ENCODE measurements at regions not wholly inside any gene's neighbourhood (a gene's known extent, or its start where the extent isn't known, plus 50 kb on each side); places are given as distances from the start of the nearest gene placed in this dataset.

DNA sequence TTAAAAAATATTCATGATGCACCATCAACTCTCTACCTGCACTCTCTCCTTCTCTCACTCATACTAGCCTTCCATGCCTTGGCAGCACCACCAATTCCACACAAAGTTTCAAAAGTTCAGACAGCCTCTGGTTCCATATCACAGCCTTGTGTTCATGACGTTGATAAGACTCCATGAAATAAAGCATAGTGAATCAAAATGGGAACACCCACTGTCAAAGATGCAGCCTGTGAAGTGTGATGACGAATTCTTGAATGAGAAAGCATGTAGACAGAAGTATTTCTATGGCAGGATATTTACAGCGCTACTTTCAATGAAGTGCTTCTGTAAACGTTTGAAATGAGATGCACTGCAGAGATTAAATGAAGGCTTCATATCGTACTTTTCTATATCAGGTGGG is 77.3 kb upstream of the FERMT1 start:
- TF ChIP-seq, protein P1, sequence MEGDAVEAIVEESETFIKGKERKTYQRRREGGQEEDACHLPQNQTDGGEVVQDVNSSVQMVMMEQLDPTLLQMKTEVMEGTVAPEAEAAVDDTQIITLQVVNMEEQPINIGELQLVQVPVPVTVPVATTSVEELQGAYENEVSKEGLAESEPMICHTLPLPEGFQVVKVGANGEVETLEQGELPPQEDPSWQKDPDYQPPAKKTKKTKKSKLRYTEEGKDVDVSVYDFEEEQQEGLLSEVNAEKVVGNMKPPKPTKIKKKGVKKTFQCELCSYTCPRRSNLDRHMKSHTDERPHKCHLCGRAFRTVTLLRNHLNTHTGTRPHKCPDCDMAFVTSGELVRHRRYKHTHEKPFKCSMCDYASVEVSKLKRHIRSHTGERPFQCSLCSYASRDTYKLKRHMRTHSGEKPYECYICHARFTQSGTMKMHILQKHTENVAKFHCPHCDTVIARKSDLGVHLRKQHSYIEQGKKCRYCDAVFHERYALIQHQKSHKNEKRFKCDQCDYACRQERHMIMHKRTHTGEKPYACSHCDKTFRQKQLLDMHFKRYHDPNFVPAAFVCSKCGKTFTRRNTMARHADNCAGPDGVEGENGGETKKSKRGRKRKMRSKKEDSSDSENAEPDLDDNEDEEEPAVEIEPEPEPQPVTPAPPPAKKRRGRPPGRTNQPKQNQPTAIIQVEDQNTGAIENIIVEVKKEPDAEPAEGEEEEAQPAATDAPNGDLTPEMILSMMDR (IDR thresholded peaks at IDR 0.05) = no peak
- TF ChIP-seq POLR2A (IDR thresholded peaks at IDR 0.05) = no peak
- TF ChIP-seq POLR2AphosphoS5 (IDR thresholded peaks at IDR 0.05) = no peak

Measured in breast epithelium (tissue), 3 donors.